ENCODE measurements at regions not wholly inside any gene's neighbourhood (a gene's known extent, or its start where the extent isn't known, plus 50 kb on each side); places are given as distances from the start of the nearest gene placed in this dataset.

DNA sequence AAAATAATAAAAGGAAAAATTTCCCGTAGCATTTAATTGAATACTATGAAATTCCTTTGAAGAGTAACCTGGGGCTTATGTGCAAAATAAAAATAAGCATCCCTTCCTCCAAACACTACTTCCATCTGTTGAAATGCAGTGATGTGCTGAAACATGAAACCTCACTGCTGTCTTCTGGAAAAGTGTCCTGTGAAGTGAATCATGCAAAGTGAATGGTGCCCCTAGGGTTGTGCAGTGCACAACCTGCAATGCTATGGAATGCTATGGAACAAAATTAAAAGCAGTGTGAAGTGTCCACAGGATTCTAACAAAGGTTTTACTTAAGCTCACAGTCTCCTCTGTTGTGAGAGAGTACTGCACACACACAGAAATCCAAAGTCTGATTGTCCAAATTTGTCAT lies 480.9 kb downstream of the ETV1 start:
- no peak for DNase-seq

DNA sequence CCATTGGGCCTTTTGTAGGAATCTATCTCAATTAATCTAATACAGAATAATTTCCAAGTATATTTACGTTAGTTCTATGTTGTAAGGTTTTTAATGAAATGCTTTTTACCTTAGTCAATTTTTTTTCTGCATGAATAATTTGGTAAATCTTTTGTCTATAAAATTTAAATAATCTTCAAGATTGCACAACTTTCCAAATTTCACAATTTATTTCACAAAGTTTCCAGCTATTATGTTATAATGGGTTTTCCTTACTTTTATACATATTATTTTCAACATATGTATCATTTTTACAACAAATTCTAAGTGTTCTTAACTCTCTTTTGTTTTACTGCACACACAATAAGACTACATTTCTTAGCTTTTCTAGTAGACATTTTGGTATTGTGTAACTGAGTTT lies 470.7 kb downstream of the ETV1 start:
- DNase-seq = no peak

DNA sequence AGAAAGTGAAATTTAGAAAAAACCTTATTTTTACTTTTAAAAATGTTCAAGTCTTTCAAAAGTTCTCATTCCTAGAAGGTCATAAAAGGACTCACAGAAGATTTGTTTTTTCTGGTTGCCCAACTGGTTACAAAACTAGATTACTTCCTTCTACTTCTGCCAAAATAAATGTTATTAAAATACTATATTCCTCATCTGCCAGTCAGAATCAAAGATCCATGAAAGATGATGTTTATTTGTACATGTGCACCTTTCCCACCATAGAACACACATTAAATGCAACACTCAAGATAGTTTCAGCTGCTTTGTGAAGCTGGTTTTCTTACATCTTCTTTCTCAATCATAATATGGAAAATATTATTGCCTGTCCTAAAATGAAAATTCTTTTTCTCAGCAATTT lies 465.4 kb downstream of the ETV1 start:
- DNase-seq = no peak

DNA sequence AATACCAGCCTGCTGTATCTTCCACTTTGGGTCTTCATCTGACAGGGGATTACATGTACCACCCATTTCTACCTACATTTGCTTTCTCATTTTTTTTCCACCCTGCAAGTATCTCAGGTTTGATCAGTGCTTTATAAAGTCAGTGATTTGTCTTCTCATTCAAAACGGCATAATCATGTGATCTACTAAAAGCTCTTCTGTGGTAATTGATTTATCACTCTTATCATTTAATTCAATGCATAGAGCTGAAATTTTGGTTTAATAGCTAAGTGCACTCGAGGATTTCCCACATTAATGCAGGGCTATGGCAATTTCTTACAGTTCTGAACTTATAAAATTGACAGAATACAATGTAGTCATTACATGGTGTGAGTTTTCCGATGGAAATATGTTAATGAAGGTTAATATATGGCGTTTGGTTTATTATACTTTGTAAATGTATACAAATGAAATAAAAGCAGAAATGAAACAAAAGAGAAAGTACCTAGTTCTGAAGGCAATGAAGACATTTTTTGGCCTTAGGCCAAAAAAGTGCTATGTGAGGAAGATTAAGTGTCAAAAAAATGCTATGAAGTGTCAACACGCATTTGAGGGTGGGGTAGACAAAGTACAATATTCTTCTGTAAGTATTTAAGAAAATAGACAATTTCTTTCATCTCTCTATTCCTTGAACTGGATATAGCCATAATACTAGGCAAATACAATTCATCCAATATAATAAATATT lies 457.3 kb downstream of the ETV1 start:
- DNase-seq = no peak

DNA sequence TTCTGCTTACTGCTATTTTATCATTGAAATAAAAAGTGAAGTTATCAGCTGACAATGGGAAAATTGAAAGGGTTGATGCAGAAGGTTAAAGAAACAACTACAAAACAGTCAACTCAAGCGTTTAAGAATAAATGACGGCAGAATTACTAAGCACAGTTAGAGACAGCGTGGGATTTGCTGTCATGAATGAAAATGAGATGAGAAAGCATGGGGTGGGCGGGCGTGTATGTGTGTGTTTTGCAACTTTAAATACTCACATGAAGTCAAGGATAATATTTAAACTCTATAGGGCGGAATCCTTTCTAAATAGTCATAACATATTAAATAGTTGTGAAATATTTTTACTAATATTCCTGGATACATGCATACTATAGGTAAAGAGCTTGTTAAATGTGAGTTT lies 450.8 kb downstream of the ETV1 start:
- DNase-seq = no peak

DNA sequence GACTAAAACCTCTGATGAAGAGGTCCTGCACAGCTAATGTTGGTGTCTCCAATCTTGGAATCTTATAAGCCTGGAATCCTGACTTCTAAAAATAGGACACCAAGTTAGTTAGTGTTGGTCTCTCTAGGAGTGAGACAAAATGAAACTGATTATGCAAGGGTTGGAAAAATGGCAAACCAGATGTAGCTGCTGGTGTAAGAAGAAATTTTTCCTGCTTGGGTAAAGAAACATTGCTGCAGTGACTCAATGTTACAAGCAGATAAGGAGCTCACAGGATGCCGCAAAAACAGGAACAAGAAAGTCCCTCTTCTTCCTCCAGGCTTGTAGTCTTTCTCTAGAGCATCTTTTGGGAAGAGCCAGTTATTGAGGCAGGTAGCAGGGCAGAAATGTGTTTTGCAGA lies 449.0 kb downstream of the ETV1 start:
- DNase-seq = no peak

DNA sequence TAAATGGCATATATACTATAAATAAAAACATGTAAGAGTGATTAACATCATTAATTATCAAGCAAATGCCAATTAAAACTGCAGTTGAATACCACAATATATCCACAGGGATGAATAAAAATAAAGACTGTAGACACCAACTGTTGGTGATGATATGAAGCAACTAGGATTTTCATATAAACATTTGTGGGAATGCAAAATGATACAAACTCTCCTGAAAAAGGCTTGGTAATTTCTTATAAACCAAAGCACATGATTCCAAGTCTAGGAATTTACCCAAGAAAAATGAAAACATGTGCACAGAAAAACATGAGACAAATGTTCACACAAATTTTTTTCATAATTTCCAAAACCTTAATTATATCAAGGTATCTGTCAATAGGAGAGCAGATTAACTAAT lies 448.1 kb downstream of the ETV1 start:
- DNase-seq = no peak

DNA sequence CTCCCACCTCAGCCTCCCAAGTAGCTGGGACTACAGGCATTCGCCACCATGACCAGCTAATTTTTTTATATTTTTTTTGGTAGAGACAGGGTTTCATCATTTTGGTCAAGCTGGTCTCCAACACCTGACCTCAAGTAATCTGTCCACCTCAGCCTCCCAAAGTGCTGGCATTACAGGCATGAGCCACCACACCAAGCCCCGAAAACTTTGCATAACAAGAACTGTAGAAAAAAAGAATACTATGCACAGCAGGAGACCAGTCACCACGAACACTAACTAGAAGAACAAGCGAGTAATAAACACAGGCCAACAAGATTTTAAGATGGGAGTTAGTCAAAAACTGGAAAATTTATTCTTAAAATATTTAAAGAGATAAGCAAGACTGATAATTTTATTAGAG lies 447.0 kb downstream of the ETV1 start:
- no peak for DNase-seq

DNA sequence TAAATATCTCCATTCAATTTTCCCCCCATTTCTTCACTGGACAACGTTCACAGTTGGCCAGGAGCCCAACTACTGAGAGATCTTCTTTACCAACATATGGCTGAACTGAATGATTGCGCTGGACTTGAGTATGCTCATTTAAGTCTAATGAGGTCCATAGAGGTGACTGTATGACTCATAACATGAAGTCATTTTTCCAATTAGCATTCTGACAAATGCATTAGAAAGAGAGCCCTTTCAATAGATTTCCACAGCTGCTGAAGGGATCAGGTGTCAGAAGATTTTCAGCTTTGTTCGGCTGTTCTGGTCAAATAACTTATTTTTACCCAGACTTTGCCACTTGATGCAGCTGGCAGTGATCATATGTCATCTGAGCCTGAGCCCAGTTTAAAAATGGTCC lies 438.0 kb downstream of the ETV1 start:
- DNase-seq = no peak

DNA sequence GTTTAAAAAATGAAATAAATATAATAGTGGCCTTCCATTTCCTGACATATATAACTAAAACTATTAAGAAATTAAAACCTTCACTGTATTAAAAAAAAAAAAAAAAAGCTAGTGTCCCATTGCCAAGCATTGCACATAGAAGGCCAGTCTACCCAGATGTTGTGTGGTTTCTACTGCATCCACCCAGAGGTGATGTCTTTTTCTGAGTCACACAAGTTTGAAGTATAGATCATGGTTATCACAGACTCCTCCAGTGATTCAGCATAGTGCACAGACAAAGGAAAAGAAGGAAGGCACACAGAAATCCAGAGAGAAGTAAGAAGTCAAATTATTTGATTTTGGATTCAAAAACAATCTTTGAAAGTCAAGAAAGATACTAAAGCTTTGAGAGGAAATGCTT lies 429.0 kb downstream of the ETV1 start:
- no peak for DNase-seq

DNA sequence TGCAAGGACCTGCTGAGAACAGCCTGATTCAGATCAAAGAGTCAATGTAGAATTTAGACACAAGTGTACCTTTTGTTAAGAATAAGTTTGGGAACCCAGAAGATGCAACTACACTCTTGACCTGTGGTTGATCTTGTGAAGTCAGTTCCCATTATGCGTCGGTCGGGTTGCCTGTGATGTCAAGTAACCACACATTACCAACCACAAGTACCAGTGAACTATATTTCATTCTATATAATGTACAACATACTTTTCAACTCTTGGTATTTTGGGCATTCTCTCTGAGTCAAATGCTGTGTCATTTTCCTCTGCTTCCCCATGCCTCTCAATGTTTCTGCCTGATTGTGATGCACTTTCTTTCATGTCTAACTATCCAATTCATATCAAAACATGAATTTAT lies 426.2 kb downstream of the ETV1 start:
- DNase-seq = no peak

DNA sequence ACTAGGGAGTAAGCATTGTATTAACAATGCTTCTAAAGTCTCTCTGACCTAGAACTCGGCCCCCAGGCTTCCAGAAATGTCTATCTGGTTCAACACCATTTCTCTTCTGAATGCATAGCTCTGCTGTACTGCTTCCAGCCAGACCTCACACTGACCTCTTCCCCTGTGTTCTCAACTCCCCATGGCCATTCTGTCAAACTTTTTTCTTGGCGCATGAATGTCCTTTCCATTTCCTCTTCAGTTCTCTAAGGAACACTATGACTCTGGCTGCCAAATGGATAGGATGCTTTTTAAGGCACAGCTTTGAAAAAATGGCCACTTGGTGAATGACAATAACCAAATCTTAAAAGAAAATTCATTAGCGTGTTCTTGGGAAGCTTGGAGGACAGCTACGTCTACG lies 425.8 kb downstream of the ETV1 start:
- DNase-seq = no peak

DNA sequence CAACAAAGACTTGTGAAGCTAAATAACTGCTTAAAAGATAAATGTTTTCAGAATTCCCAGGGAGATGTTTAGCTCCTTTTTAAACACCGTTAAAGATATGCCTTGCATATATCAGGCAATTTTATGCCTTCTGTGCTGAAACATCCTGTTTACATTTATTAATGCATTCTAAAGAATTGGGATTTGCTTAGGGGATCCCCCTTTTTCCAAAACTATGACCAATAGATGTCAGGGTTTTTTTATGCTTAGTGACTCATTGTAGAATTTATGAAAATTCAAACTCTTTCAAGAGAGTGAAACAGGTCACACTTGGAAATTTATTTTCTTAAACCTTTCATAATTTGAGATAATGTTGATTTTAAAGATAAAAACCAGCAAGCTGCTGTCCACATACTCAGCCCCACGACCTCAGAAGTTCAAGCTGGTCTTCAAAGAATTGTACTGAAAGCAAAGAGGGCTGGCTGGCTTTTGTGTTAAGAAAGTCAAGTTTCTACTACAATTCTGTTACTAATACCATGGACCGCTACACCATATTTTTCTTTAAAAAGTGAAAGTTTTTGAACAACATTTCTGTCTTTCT lies 411.8 kb downstream of the ETV1 start:
- no peak for DNase-seq

DNA sequence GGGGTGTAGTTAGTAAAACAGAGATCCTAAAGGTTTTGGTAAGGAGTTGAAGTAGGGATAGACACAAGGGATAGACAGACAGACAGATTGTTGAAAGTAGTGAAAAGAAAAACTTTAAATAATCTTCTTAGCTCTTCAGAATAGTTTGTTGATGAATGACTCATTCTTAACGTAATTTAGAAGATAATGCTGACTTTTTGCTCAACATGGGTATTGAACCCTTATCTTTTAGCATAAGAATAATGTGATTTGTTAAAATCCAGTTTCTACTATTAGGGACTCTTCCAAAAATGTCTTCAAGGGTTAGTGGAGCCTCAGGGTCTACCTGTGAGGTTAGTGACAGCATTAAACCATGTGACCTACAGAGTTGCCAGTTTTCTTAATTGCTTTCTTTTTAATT lies 411.2 kb downstream of the ETV1 start:
- DNase-seq = no peak

DNA sequence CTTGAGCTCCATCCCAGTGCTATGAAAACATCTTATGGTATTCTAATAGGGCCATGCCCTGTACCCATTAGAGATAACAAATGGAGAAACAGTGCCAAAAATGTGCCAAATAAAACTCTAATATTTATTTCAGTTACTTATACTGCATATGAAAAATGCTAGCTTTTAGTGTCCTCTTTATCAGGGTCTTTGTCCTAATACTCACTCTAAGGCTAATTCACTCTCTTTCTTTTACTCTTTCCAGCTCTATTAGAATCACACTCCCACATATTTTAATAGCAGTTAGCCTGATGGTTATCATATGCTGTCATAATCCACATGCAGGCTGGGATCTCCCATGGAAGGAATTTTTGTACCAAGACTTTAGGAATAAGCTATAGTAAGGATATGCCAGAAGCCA lies 408.4 kb downstream of the ETV1 start:
- no peak for DNase-seq

DNA sequence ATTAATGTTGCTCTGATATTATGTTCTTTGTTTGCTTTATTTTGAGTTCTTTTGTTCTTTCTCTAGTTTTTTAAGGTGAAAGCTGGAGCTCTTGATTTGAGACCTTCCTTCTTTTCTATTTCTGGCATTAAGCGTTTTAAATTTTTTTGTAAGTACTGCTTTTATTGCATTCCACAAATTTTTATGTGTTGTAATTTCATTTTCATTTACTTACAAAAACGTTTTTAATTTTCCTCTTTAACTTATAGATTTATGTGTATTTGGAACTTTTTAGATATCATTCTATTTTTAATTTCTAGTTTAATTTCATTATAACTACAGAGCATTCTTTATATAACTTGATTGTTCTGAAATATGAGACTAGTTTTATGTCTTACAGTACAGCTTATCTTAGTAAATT lies 395.6 kb downstream of the ETV1 start:
- no peak for DNase-seq

DNA sequence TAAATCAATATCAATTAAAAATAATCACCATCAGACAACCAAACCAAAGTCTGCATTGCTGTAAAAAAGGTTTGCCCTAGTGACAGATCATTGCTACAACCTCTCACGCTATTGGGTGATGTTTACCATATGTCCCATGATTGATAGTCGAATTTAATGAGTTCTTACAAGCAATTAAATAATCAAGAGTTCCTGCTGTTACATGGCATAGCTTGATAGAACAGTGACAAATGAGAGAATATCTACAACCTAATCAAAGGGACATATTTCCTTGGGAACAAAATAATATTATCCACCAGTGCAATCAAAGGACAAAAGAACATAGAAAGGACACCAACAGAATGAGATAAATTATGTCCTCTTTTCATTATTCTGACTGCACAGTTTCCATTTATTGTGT lies 387.4 kb downstream of the ETV1 start:
- DNase-seq = no peak

DNA sequence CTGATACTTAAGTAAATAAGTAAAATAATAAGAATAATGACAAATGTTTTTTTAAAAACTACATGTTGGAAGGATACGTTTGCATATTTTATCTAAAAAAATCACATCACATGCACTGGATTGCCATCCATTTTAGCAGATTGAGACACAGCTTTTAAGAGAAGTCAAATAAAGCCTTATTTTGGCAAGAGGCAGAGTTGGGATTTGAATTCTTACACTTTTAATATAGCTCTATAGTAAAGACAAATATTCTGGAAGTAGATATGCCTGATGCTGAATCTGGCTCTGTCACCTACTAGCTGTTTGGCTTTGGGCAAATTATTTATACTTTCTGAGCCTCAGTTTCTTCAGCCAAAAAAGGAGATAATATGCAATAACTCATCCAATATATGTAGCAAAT lies 386.4 kb downstream of the ETV1 start:
- no peak for DNase-seq

DNA sequence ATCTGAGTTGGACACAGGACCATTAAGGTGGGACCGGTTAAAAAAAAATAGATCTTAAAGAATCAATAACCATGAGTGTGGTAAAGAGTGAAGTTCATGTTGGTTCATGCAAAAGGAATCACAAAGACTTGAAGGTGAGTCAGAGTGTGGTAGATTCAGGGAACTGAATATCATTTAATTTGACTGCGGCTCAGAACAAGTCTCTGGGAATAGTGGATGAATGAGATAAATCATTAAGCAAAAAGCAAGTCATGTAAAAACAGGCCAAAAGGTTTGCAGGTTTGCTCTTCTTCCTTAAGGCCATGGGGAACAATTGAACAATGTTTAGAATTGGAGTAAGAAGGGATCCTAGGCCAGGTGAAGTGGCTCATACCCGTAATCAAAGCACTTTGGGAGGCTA lies 385.8 kb downstream of the ETV1 start:
- DNase-seq = no peak

DNA sequence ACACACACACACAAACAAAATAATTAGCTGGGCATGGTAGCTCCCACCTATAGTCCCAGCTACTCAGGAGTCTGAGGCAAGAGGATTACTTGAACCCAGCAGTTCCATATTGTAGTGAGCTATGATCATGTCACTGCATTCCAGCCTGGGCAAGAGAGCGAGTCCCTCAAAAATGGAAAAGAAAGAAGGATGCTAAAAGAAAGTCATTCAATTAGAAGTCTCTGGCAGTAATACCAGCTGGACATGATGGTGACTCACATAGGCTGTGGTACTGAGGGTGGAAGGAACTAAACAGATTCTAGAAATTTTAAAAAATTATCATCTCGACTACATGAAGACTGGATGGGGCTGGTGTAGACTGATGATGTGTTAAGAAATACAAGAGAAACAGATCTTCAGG lies 385.3 kb downstream of the ETV1 start:
- DNase-seq = no peak

DNA sequence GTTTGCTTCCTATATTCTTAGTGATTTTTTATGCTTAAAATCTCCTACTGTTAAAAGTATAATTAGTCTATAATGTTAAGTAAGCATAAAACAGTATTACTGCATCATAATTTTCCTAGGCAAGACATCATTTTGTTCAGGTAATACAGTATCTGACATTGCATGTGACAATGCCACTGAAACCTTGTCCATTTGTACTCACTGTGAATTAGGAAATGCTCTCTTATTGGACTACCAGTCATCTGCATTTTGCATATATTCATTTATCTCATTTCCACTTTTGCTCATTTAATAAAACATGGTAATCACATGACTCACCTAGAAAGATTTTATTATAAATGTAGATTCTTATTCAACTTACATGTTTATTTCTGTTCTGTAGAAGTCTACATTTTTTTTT lies 379.1 kb downstream of the ETV1 start:
- no peak for DNase-seq

DNA sequence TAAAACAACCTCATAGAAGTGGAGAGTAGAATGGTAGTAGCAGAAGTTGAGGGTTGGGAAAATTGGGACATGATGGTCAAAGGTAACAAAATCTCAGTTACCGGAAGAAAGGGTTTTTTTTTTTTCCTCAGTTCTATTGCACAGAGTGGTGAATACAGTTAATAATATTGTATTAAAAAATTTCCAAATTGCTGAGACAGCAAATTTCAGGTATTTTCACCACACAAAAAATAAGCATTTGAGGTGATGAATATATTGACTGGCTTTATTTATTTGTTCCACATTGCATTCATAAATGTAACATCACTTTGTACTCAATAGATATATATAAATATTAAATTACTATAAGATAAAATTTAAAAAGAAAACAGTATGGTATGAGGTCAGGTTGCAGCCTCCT lies 373.8 kb downstream of the ETV1 start:
- DNase-seq = no peak

DNA sequence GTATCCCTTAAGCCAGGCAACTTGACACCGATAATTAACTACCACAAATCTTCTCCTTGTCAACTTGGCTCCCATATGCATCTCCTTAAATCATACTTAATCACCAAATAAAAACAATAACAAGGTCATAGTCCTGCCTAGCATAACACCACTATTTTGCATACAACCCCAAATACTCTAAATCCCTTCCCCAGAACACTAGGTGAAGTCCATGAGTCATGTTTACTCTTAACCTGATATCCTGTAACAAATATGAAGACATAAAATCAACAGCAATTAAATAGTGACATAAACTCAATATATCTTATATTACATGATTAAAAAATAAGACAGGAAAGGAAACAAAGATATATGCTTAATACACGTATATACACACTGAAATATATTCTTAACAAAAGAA lies 362.0 kb downstream of the ETV1 start:
- no peak for DNase-seq

DNA sequence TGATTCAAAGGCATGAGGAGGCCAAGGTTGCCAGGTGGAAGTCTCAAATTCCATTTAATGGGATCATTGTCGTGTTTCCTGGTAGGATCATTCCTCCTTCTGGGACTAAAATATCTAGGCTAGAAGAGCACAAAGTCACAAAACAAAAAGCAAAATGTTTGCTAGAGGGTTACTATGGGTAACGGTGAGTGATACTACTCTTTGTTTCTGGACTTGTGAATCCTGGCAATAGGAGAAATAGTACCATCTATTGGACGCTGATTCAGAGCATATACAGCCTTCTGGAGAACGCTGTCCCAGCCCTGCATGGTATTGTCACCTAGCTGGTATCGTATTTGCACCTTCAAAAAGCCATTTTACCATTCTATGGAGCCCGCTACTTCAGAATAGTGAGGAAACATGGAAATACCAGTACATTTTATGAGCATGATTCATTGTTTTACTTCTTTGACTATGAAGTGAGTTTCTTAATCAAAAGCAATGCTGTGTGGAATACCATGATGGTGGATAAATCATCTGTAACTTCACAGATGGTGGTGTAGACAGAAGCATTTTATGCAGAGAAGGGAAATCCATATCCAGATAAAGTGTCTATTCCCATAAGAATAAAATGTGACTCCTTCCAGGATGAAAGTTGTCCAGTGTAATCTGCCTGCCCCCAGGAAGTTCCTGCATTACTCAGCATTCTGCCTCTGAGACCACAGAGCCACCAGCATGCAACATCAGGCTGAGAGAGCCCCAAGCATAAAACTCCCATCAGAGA lies 361.0 kb downstream of the ETV1 start:
- DNase-seq = peak in 1 of 2 experiments; percentile 57
